ENCODE measurements at regions not wholly inside any gene's neighbourhood (a gene's known extent, or its start where the extent isn't known, plus 50 kb on each side); places are given as distances from the start of the nearest gene placed in this dataset.

GRCh38 chr6:53210811-53211210 lies 62.2 kb upstream of the GCM1 start:
- TF ChIP-seq CTCF (IDR thresholded peaks at IDR 0.05; ENCODE audit: low read depth, low read length) (no peak), EZH2phosphoT487 (IDR thresholded peaks at IDR 0.05; ENCODE audit: low read depth) (no peak)
